ENCODE measurements at regions not wholly inside any gene's neighbourhood (a gene's known extent, or its start where the extent isn't known, plus 50 kb on each side); places are given as distances from the start of the nearest gene placed in this dataset.

GRCh38 chr21:16454399-16454798 lies 724.6 kb downstream of the USP25 start:
- intact Hi-C loops (cut with DNase I), result loop anchor here in 3 of 10 donors (10.0 kb wide), 3 partner anchors 130 to 160 kb away; no protein-coding TSS in a partner anchor
- Histone ChIP-seq H3K27ac (no peak overlapping the region), H3K36me3 (no peaks in the 10 kb centered on the region), H3K4me3 (no peak overlapping the region), H3K27me3 (no peaks in the 10 kb centered on the region), H3K9me3 (peaks cover 0 to 2% (median 0%) of the 10 kb centered on the region in 12 donors), H3K4me1 (peaks cover 0 to 73% (median 33%) of the 10 kb centered on the region in 12 donors)
- no peak for DNase-seq
- TF ChIP-seq POLR2A (IDR thresholded peaks at IDR 0.05), result no peak
- peak in 10 of 12 donors; percentile 14 to 53 (median 44) for TF ChIP-seq CTCF (IDR thresholded peaks at IDR 0.05)
- peak in 3 of 4 donors; percentile 64 to 72 (median 65) for ATAC-seq

GRCh38 chr21:16455526-16455925 lies 725.7 kb downstream of the USP25 start:
- no peak for TF ChIP-seq CTCF (IDR thresholded peaks at IDR 0.05)
- DNase-seq, result no peak
- H3K4me1 ChIP-seq, result peaks cover 0 to 67% (median 30%) of the 10 kb centered on the region in 12 donors
- no peaks in the 10 kb centered on the region for H3K9me3 ChIP-seq
- no peaks in the 10 kb centered on the region for H3K36me3 ChIP-seq
- no peak for ATAC-seq
- 66 to 89% (median 85%) methylated on average over 2 of the region's 2 CpGs for WGBS, 4 donors
- H3K27ac ChIP-seq, result peak overlapping the region in 4 of 12 donors; percentile 4 to 50 (median 30)
- intact Hi-C loops (cut with DNase I), result loop anchor here in 3 of 10 donors (10.0 kb wide), 3 partner anchors 129 to 159 kb away; no protein-coding TSS in a partner anchor
- H3K27me3 ChIP-seq, result no peaks in the 10 kb centered on the region
- H3K4me3 ChIP-seq, result no peak overlapping the region

GRCh38 chr21:16455978-16456377 lies 726.2 kb downstream of the USP25 start:
- Histone ChIP-seq H3K27me3 (no peaks in the 10 kb centered on the region), H3K36me3 (no peaks in the 10 kb centered on the region), H3K4me1 (peaks cover 0 to 64% (median 30%) of the 10 kb centered on the region in 12 donors), H3K9me3 (no peaks in the 10 kb centered on the region), H3K27ac (peak overlapping the region in 6 of 12 donors; percentile 0 to 82 (median 30)), H3K4me3 (no peak overlapping the region)
- ATAC-seq, result peak in 2 of 4 donors; percentile 28 to 29
- TF ChIP-seq POLR2A (IDR thresholded peaks at IDR 0.05) (no peak), CTCF (IDR thresholded peaks at IDR 0.05) (no peak)
- DNase-seq, result no peak
- intact Hi-C loops (cut with DNase I), result loop anchor here in 3 of 10 donors (10.0 kb wide), 3 partner anchors 129 to 159 kb away; no protein-coding TSS in a partner anchor
- 31 to 46% (median 41%) methylated on average over 5 of the region's 5 CpGs for WGBS, 4 donors

- H3K4me1 ChIP-seq, result peaks cover 0 to 55% (median 27%) of the 10 kb centered on the region in 12 donors
- DNase-seq, result peak in 1 of 5 donors; percentile 10
- no peaks in the 10 kb centered on the region for H3K36me3 ChIP-seq
- peak overlapping the region; percentile 22 to 82 (median 56) for H3K27ac ChIP-seq
- no peak for TF ChIP-seq CTCF (IDR thresholded peaks at IDR 0.05)
- TF ChIP-seq POLR2A (IDR thresholded peaks at IDR 0.05), result no peak
- ATAC-seq, result peak; percentile 80 to 87 (median 84)
- WGBS, 4 donors, result 47 to 62% (median 58%) methylated on average over 5 of the region's 5 CpGs
- H3K9me3 ChIP-seq, result no peaks in the 10 kb centered on the region
- H3K27me3 ChIP-seq, result no peaks in the 10 kb centered on the region
- peak overlapping the region in 7 of 12 donors; percentile 5 to 34 (median 18) for H3K4me3 ChIP-seq
- intact Hi-C loops (cut with DNase I), result loop anchor here in 3 of 10 donors (10.0 kb wide), 3 partner anchors 127 to 157 kb away; no protein-coding TSS in a partner anchor
These were observed 727.7 kb downstream of the USP25 start for GRCh38 chr21:16457498-16457897.

Measured in heart left ventricle (tissue), 16 donors.